ENCODE measurements at regions not wholly inside any gene's neighbourhood (a gene's known extent, or its start where the extent isn't known, plus 50 kb on each side); places are given as distances from the start of the nearest gene placed in this dataset.

DNA sequence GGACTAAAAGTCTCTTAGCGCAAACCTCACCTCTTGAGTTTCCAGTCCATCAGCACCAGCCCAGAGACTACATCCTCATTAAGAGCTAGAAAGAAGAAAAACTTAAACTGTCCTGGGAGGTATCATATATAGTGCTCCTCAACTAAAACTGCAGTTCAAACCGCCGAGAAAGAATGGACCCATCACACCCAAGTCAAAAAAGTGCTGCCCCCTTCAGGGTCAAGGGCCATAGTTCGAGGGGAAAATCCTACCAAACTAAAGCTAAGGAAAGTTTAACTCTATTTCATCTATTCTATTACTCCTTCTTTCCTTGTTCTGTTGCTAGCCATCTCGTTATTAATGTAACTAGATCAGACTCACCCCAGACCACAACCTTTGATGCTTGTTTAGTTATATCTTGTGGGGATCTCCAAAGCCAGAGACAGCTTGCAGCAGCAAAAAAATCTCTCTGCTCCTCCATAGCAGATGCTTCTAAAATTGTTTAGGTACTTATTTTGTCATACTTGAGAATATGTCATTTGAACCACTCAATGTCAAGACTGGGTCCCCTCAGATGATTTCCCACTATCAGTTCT is 134.5 kb upstream of the RMP24 start:
- TF ChIP-seq POLR2A (IDR thresholded peaks at IDR 0.05) (no peak), CTCF (IDR thresholded peaks at IDR 0.05) (no peak)

Measured in heart left ventricle (tissue), 13 donors.